NCI-H2081 treated with DMSO at 0.1 percent for 48 hours (cell line): ENCODE measurements at regions not wholly inside any gene's neighbourhood (a gene's known extent, or its start where the extent isn't known, plus 50 kb on each side); places are given as distances from the start of the nearest gene placed in this dataset.

Source experiments
- DNase-seq: peaks from one replicate; lab custom pipeline; 2025; lab: John Stamatoyannopoulos, UW

DNA sequence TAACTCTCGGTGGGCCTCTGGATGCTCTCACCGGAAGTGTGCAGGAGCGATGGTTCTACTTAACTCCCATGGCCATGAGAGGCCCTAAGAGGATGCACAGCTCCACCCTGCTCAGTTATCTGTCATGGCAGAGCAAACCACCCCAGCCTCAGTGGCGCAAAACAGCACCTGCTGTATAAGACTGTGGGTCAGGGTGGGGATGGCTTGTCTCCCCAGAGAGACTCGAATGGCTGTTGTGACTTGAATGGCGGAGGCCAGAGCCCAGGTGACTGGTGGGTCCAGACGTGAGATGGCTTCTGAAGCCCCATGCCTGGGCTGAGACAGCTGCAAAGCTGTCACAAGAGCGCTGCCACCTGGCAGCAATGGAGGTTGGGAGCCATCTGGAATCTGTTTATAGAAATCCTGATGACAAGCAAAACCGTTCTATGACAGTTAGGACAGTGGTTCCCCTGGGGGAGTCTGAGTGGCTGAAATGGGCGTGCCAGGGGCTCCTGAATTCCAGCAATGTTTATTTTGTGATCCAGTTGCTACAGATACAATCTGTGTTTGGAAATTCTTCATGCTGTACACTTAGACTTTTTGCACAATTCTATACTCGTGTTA lies 490.5 kb downstream of the TCERG1L start:
- no peak for DNase-seq

DNA sequence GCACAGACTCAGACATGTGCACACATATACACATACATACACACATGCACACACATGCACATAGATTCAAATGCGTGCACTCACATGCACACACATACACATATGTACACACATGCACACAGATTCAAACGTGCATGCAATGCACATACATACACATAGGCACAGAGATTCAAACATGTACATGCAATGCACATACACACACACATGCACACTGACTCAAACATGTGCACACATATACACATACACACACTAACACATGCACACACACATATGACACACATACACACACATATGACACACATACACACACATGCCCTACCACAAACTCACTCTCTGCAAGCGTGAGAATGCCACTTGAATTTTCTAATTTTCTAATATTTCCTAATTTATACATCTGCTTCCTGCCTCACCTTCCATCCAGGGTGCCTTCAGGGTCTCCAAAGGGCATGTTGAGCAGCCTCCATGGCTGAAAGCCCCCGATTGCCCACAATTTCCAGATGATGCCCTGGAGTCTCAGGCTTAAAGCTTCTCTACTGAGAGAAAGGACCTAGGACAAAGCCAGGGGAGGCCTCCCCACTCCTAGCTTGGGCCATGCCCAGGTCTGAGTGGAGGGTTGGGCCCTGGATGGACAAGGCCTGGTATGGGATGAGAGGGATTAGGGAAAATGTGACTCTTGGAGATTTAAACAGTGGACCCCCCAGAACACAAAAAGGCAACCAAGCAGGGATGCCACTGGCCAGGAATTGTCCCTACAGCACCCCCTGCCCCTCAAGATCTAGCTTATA lies 487.1 kb downstream of the TCERG1L start:
- no peak for DNase-seq

DNA sequence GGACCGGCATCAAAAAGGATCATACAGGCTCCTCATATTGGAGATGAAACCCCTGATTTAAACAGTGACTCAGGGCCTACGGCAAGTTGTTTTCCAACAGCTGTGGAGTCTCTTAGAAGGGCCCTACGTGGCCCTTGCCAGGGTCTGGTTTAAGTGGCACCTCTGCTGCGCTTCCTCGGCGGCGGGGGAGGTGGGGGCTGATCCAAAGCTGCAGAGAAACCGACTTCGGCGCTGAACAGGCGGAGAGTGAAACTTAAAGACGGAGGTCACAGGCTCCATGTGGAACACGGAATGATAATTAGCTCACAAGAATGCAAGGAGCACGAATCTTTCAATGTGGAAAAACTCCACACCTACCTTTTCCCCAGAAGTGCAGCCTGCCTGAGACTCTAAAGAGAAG lies 477.9 kb downstream of the TCERG1L start:
- DNase-seq, result no peak

GRCh38 chr10:130834170-130834569 lies 477.4 kb downstream of the TCERG1L start:
- no peak for DNase-seq

- no peak for DNase-seq
Observed at GRCh38 chr10:130834573-130834972, 476.9 kb downstream of the TCERG1L start.

GRCh38 chr10:130835068-130835467 lies 476.5 kb downstream of the TCERG1L start:
- no peak for DNase-seq

DNA sequence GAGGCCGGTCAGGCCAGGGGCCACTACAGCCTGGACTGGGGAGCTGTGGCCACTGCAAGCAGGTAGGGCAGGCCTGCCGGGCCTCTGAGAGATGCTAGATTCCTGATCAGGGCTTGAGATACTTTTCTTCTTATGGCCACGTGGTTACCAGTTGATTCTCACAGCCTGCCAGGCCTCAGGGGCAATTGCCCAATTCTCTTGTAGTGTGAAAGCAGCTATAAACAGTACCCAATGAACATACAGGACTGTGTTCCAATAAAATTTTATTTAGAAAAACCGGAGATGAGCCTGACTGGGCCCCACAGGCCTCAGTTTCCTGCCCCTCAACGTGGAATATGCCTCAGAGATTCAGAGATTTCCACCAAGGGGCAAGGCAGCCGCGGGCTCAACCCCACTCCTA lies 475.2 kb downstream of the TCERG1L start:
- no peak for DNase-seq

DNA sequence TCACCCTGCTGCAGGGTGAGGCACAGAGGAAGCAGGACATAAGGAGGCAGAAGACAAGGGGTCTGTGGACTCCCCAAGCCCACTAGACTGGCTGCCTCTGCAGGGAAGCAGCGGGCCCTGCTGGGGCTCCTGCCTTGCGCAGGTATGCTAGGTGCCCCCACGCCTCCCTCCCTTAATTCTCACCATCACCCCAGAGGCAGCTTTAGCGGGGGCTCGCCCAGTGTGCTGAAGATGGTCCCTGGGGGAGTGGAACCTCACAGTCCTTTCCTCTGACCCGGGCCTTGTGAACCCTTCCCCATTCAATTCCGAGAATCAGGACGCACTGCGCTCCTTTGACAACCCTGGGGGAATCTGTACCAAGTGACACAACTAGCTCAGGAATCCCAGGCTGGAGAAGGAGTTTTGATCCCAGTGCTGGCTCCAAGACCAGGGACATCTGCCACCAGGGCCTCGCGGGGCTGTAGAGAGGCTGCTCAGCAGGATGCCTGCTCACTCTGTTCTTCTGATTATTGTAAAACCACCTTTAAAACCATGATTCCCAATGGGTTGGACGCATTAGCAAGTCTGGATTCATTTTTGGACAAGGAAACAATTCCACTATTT lies 468.4 kb downstream of the TCERG1L start:
- DNase-seq, result no peak

DNA sequence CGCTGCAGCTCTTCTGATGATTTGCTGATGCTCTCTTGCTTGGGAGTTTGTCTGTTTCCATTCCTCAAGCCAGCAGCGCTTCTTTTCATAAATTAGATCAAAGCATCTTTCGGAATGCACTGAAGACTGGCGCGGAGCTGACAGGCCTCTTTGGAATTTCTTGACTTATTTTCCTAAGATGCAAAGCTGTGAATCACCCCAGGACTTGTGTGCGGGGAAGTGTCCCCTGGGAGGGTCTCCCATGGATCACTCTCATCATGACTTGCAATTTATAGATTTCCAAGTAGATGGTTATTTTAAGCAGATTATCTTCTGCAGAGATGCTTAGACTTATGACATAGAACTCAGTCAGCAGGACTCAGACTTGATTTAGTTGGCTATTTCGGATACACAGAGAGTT lies 467.2 kb downstream of the TCERG1L start:
- DNase-seq, result no peak

DNA sequence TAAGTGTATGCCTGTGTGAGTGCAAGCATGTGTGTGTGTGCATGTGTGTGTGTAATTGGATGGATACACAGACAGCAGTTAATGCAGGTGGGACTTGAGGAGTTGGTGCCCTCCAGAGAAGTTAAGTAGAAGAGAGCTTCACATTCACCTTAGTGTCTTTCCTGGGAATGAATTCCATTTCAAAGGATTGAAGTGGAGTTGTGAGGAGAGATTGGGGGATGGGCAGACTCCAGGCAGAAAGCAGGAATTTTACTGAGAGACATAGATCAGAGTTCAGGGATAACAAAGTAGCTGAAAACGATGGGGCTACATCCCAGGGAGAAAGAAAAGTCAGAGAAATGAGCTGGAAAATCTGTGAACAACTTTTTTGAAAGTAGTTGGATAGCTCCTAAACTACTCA lies 464.4 kb downstream of the TCERG1L start:
- no peak for DNase-seq

GRCh38 chr10:130848855-130849254 lies 462.7 kb downstream of the TCERG1L start:
- no peak for DNase-seq

DNA sequence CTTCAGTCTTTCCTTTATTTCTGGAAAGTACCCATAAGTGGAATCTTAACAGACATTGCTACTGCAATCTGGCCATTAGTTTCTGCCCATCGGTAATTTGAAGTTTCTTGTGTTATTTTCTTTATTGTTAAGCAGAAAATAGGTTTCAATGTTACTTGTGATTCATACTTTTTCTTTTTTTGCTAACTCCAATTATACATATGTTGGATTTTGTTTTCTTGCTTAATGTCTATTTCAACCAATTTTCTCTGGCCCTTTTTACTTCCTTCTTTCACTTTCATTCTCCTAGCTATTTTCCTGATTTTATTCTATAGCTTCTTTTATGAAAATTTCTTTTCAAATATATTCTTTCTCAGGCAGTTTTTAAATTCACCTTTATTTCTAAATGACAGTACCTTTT lies 457.4 kb downstream of the TCERG1L start:
- no peak for DNase-seq

GRCh38 chr10:130857631-130858295 lies 453.8 kb downstream of the TCERG1L start:
- no peak for DNase-seq

- no peak for DNase-seq
Observed at GRCh38 chr10:130858626-130859025, 452.9 kb downstream of the TCERG1L start.

- DNase-seq, result no peak
Observed at GRCh38 chr10:130859427-130859826, 452.1 kb downstream of the TCERG1L start.

DNA sequence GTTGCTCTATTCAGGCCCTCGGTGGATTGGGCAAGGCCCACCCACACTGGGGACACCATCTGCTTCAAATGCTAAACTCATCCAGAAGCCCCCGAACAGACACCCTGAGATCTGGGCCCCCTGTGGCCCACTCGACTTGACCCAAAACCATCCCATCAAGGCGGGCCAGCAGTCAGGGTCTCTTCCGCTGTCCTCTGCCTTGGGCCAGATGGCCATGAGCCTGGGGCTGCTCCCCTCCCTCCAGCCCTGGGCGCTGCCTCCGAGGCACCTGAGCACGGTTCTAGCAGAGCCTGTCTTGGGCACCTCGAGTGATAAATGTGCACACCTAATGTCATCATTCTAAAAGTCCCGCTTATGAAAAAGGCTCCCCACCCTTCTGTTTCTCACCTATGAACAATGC lies 449.4 kb downstream of the TCERG1L start:
- no peak for DNase-seq

DNA sequence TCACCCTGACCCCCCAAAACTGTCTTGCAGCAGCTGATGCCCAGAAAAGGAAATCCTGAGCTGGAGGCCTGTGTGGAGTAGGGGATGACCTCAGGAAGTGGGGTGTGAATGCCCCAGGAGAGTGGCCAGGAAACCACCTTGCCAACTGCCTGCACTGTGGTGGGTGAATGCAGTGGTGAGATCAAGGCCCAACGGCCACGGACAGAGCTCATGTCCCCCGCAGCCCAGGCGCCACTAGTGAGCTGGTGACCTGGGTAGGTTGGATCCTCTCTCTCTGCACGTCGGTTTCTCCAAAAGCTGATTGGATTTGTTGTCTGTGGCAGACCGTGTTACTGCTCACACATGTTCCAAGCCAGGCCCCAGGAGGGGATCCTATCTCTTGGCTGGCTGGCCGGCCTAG lies 448.9 kb downstream of the TCERG1L start:
- DNase-seq, result no peak

- DNase-seq, result no peak
Observed at GRCh38 chr10:130863044-130863443, 448.5 kb downstream of the TCERG1L start.

- no peak for DNase-seq
Observed at GRCh38 chr10:130864961-130865818, 446.3 kb downstream of the TCERG1L start.

- DNase-seq, result no peak
Observed at GRCh38 chr10:130866857-130867256, 444.7 kb downstream of the TCERG1L start.

DNA sequence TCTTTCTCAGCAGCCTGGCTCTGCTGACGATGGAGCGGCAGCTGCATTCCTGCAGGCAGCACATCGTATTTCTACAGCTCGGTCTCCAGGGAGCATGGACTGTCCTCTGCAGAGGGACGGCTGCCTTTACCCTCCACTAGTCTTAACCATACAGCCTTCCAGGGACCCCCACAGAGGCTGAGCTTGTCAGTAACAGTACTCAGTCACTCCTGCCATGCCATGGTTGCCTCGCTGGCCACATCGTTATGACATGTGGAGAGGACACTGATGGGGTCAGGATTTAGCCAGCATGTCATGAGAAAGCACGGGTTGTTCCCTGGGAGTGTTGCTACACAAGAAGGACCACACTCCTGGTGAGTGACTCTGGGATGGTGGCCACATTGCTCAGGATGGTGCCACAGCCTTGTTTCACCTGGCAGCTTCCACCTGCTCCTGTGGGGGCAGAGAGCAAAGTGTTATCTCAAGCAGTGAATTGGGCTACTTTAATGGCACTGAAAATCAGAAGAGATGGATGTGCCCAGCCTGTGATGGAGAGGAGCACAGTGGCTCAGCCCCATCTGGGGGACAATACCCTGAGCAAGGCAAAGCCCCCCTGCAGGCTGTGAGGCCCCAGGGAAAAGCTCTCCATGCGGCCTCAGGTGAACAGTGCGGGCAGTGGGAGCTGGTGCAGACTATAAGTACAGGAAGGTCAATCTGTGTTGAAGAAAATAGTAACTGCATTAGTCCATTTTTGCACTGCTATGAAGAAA lies 443.9 kb downstream of the TCERG1L start:
- DNase-seq, result no peak
